DOHH2 (cell line): ENCODE measurements at regions not wholly inside any gene's neighbourhood (a gene's known extent, or its start where the extent isn't known, plus 50 kb on each side); places are given as distances from the start of the nearest gene placed in this dataset.

Source experiments
- H3F3A ChIP-seq: fragments of 200-600 bp; sonication (generic), shearing (Covaris generic); 2 replicates; pipeline ENCODE4 v1.6.0; 2016; ENCODE audit warnings: antibody characterized with exemption, mild to moderate bottlenecking; ENCODE audit not compliant: control insufficient read depth, insufficient read depth
- H3K27ac ChIP-seq: fragments of 200-600 bp; sonication (generic); 2 replicates; pipeline ENCODE4 v1.5.1; 2014; ENCODE audit warnings: low read depth, mild to moderate bottlenecking, low read length, moderate library complexity
- H3K27me3 ChIP-seq: fragments of 200-600 bp; sonication (generic); 2 replicates; pipeline ENCODE4 v1.6.1; 2014; ENCODE audit warnings: mild to moderate bottlenecking, low read length, mixed read lengths; ENCODE audit not compliant: control insufficient read depth
- H3K36me3 ChIP-seq: fragments of 200-600 bp; sonication (generic); 2 replicates; pipeline ENCODE4 v1.6.1; 2014; ENCODE audit warnings: mild to moderate bottlenecking, low read length, moderate library complexity, mixed read lengths; ENCODE audit not compliant: control insufficient read depth
- H3K4me1 ChIP-seq: fragments of 200-600 bp; sonication (generic); 2 replicates; pipeline ENCODE4 v1.6.1; 2014; ENCODE audit warnings: mild to moderate bottlenecking, low read length, mixed read lengths; ENCODE audit not compliant: control insufficient read depth
- H3K4me2 ChIP-seq: fragments of 200-600 bp; sonication (generic); 2 replicates; pipeline ENCODE4 v1.6.0; 2014; ENCODE audit warnings: mild to moderate bottlenecking, low read length, moderate library complexity
- H3K4me3 ChIP-seq: fragments of 200-600 bp; sonication (generic); 2 replicates; pipeline ENCODE4 v1.5.1; 2014; ENCODE audit warnings: mild to moderate bottlenecking, low read length, mixed read lengths
- H3K79me2 ChIP-seq: fragments of 200-600 bp; sonication (generic); 2 replicates; pipeline ENCODE4 v1.6.1; 2014; ENCODE audit warnings: mild to moderate bottlenecking, low read length, mixed read lengths; ENCODE audit not compliant: control insufficient read depth
- H3K9me2 ChIP-seq: fragments of 200-600 bp; sonication (generic); replicated peaks from 2 replicates; pipeline ENCODE4 v1.6.1; 2014; ENCODE audit warnings: mild to moderate bottlenecking, low read length, mixed read lengths; ENCODE audit not compliant: control insufficient read depth
- H3K9me3 ChIP-seq: fragments of 200-600 bp; sonication (generic); 2 replicates; pipeline ENCODE4 v1.6.1; 2014; ENCODE audit warnings: antibody characterized with exemption, low read length, mixed read lengths; ENCODE audit not compliant: control insufficient read depth, insufficient read depth
- H4K20me1 ChIP-seq: fragments of 200-600 bp; sonication (generic); 2 replicates; pipeline ENCODE4 v1.6.0; 2014; ENCODE audit warnings: low read depth, mild to moderate bottlenecking, antibody characterized with exemption, low read length, moderate library complexity; ENCODE audit not compliant: control insufficient read depth, insufficient read depth
- EZH2phosphoT487 ChIP-seq: fragments of 200-600 bp; sonication (generic); IDR thresholded peaks from 2 replicates; pipeline ENCODE4 v1.6.1; 2017; ENCODE audit warnings: borderline replicate concordance, mild to moderate bottlenecking, antibody characterized with exemption, low read length, moderate library complexity, mixed read lengths
- TF ChIP-seq, protein P1 (sequence below): fragments of 200-600 bp; sonication (generic); IDR thresholded peaks from one replicate; pipeline ENCODE4 v1.5.1; 2014; ENCODE audit warnings: antibody characterized with exemption, mild to moderate bottlenecking, low read depth, low read length; ENCODE audit not compliant: poor library complexity, severe bottlenecking

DNA sequence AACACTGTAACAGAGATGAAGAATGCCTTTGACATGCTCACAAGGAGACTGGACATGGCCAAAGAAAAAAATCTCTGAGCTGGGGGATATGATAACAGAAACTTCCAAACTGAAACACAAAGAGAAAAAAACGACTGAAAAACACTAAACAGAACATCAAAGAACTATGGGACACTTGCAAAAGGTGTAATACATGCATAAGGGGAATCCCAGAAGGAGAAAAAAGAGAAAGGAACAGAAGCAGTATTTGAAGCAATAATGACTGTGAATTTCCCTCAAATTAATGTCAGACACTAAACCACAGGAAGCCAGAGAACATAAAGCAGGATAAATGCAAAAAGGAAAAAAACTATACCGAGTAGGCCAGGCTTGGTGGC is 117.4 kb upstream of the ARID1B start:
- H3K36me3 ChIP-seq, result no peaks in the 10 kb centered on the region
- TF ChIP-seq, protein P1, sequence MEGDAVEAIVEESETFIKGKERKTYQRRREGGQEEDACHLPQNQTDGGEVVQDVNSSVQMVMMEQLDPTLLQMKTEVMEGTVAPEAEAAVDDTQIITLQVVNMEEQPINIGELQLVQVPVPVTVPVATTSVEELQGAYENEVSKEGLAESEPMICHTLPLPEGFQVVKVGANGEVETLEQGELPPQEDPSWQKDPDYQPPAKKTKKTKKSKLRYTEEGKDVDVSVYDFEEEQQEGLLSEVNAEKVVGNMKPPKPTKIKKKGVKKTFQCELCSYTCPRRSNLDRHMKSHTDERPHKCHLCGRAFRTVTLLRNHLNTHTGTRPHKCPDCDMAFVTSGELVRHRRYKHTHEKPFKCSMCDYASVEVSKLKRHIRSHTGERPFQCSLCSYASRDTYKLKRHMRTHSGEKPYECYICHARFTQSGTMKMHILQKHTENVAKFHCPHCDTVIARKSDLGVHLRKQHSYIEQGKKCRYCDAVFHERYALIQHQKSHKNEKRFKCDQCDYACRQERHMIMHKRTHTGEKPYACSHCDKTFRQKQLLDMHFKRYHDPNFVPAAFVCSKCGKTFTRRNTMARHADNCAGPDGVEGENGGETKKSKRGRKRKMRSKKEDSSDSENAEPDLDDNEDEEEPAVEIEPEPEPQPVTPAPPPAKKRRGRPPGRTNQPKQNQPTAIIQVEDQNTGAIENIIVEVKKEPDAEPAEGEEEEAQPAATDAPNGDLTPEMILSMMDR, result no peak
- no peak for TF ChIP-seq EZH2phosphoT487
- no peaks in the 10 kb centered on the region for H3K79me2 ChIP-seq
- no peaks in the 10 kb centered on the region for H3K27me3 ChIP-seq
- H3K27ac ChIP-seq, result no peak overlapping the region
- H3K4me2 ChIP-seq, result peak overlapping the region; percentile 27
- H3K4me3 ChIP-seq, result no peak overlapping the region; the same call in 1 of the 2 replicates
- no peaks in the 10 kb centered on the region for H3K9me3 ChIP-seq
- H3K4me1 ChIP-seq, result peaks cover 17% of the 10 kb centered on the region
- no peaks in the 10 kb centered on the region for H3K9me2 ChIP-seq
- H3F3A ChIP-seq, result no peaks in the 10 kb centered on the region
- no peaks in the 10 kb centered on the region for H4K20me1 ChIP-seq

DNA sequence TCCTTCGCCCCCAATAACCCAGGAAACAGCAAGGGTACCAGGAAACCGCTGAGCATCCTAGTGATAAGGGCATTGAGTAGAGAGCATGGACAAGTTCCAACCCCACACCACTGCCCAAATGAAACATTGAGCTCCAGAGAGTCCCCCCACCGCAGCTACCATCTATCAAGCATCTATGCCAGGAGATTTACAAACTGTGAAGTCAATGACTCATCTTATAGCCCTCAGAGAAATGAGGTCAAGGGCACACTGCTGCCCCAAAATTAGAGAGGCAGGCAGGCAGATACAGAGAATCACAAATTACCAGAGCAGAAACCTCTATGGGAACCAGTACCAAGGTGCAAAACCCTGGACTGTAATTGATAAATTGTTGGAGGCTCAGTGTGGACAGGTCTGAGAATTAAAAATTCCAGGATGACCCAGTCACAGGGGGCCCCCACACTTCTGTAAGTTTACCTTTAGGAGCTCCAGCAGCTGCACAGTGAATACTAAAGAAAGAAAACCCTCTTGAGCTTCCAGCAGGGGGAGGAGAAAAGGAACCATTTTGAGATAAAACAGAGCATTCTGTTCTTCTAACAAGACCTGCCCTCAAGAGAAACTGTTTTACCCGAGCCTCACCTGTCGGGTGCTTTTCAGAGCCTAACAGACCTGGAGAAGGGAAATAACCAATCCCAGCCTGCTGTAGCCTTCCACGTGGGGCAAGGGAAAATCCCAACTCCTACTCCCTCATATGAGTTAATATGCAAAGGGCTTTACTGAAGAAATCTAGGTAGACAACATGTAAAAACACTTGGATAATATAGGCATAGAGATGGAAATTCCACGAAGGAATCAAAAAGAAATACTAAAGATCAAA is 118.0 kb upstream of the ARID1B start:
- Histone ChIP-seq H3K36me3 (no peaks in the 10 kb centered on the region), H3K27me3 (no peaks in the 10 kb centered on the region), H3K79me2 (no peaks in the 10 kb centered on the region), H3K4me3 (no peak overlapping the region; the same call in 1 of the 2 replicates), H3K9me2 (no peaks in the 10 kb centered on the region), H3K27ac (no peak overlapping the region), H3F3A (no peaks in the 10 kb centered on the region), H4K20me1 (no peaks in the 10 kb centered on the region), H3K9me3 (no peaks in the 10 kb centered on the region), H3K4me2 (peak overlapping the region; percentile 27), H3K4me1 (peaks cover 17% of the 10 kb centered on the region)
- TF ChIP-seq EZH2phosphoT487, result no peak
- TF ChIP-seq, protein P1, result peak; percentile 46

DNA sequence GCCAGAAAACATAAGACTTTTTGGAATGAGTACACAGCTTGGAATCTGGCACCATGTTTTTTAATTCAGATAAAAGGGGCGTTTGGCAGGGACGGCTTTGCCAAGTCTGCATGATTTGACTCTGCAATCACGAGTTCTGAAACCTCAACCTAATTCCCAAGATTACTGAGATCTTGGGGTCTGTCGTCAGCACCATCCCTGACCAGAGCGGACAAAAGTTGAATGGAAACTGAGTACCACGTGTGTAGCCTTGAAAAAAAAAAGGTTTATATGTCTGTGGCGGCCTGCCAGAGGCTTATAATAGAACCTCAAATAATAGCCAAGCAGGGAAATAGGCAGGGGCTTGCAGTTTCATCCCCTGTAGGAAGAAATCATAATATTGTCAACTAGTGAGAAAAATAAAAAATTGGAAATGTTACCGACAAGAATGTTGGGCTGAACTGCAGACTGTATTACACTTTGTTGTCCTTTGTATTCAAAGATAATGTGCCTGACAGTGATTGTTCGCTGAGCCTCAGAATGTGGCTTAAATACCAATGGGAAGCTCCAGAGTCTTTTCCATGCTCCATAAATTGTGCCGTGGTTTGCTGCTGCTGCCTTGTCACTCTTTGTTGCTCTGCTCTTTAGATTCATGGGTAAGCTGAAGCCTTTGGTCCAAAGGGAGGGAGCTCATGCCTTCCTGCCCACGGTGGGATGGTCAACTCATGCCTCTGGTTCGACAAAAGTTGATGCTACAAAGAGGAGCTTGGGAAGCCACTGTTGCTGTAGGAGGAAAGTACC is 118.8 kb upstream of the ARID1B start:
- H3K27me3 ChIP-seq, result no peaks in the 10 kb centered on the region
- no peak overlapping the region for H3K27ac ChIP-seq
- no peaks in the 10 kb centered on the region for H3K36me3 ChIP-seq
- H3F3A ChIP-seq, result no peaks in the 10 kb centered on the region
- H4K20me1 ChIP-seq, result no peaks in the 10 kb centered on the region
- no peaks in the 10 kb centered on the region for H3K9me3 ChIP-seq
- H3K4me2 ChIP-seq, result no peak overlapping the region
- no peaks in the 10 kb centered on the region for H3K9me2 ChIP-seq
- TF ChIP-seq, protein P1, result no peak
- no peak for TF ChIP-seq EZH2phosphoT487
- peaks cover 17% of the 10 kb centered on the region for H3K4me1 ChIP-seq
- no peak overlapping the region for H3K4me3 ChIP-seq
- no peaks in the 10 kb centered on the region for H3K79me2 ChIP-seq
